ENCODE measurements at regions not wholly inside any gene's neighbourhood (a gene's known extent, or its start where the extent isn't known, plus 50 kb on each side); places are given as distances from the start of the nearest gene placed in this dataset.
"Not testable (repeated sequence)": the region's sequence is repeated elsewhere in the genome, so short reads cannot be mapped to it uniquely, and the experiment has no call there.

DNA sequence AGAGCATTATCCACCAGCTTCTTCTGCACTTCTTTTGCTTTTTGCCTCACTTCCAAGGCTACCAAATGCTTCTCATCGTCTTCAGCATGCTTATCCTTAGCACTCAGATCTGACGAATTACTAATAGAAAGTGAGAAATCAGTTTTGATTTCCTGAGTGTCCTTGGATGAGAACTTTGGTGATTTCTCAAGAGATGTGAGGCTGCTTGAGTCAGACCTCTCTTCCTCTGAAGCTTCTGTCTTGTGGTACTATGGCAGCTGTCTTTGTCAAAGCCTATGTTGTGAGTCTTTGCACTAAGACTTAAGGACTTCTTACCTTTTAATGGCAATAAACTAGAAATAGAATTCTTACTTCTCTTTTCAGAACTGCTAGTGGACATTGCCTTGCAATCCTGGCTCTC, 169.9 kb downstream of the CPE start:
- Mint-ChIP-seq H3K9me3 (no peaks in the 10 kb centered on the region), H3K4me3 (no peak overlapping the region), H3K27ac (no peak overlapping the region), H3K27me3 (ENCODE audit: low read depth) (peaks cover 4% of the 10 kb centered on the region), H3K4me1 (ENCODE audit: low read depth) (no peaks in the 10 kb centered on the region), H3K36me3 (ENCODE audit: low read depth) (no peaks in the 10 kb centered on the region)

DNA sequence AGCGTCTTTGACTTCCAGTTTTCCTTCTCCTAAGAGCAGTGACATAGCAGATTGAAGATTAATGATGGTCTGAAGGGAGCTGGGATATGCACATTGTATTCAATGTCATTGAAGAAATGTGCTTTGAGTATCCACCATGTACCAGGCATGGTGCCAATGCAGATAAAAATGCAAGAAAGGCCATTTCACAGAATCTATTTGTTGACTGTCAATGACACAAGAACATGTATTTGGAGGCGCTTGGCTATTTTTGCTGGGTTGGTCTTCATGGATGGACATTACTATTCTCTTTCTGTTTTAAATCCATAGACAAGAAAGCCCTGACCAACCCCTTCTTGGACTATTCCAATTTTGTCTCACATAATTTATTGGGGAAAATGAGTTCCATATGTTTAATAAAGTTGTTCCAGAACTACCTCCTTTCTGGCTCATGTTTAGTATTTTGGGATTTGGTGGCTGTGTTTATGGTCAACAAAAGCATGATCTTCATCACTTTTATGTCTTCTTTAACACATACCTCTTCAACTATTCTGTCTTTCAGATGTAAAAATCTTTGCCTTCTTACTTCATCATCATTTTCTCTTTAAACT, 174.5 kb downstream of the CPE start:
- Mint-ChIP-seq H3K4me1 (ENCODE audit: low read depth) (no peaks in the 10 kb centered on the region), H3K4me3 (no peak overlapping the region), H3K36me3 (ENCODE audit: low read depth) (no peaks in the 10 kb centered on the region), H3K27ac (no peak overlapping the region), H3K9me3 (no peaks in the 10 kb centered on the region), H3K27me3 (ENCODE audit: low read depth) (peaks cover 4% of the 10 kb centered on the region)

DNA sequence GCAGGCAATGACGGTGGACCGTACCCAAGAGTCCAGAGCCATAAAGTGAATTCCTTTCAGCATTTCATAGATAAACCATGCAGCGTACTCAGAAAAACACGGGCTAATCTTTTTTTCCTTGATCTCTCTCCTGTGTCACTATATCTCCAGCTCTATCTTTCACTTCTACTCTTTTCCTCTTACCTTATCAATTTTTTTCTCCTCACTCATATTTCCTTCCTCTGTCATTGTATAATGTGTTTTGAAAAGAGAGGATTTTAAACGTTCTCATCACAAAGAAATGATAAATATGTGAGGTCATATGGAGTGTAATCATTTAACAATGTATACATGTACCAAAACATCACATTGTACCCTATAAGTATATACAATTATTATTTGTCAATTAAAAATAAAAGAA, 176.5 kb downstream of the CPE start:
- H3K36me3 Mint-ChIP-seq (ENCODE audit: low read depth), result no peaks in the 10 kb centered on the region
- no peaks in the 10 kb centered on the region for H3K4me1 Mint-ChIP-seq (ENCODE audit: low read depth)
- no peaks in the 10 kb centered on the region for H3K27me3 Mint-ChIP-seq (ENCODE audit: low read depth)
- H3K27ac Mint-ChIP-seq, result no peak overlapping the region
- no peak overlapping the region for H3K4me3 Mint-ChIP-seq
- H3K9me3 Mint-ChIP-seq, result no peaks in the 10 kb centered on the region

DNA sequence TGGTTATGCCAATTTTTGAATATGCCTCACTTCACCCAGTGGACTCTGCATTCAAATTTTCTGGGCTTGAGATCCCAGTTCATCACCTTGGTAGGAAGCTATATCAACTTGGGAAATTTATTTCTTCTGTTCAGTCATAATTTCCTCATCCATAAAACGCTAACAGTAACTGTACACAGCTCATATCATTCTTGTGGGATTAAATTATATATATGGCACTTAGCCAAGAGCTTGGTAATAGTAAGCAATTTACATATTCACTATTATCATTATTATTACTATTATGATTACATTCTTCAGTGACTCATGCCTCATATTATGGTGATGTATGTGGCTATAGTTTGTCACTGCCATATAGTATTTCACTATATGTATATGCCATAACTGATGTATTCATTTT, 177.6 kb downstream of the CPE start:
- Mint-ChIP-seq H3K4me1 (ENCODE audit: low read depth) (no peaks in the 10 kb centered on the region), H3K9me3 (no peaks in the 10 kb centered on the region), H3K27ac (no peak overlapping the region)

DNA sequence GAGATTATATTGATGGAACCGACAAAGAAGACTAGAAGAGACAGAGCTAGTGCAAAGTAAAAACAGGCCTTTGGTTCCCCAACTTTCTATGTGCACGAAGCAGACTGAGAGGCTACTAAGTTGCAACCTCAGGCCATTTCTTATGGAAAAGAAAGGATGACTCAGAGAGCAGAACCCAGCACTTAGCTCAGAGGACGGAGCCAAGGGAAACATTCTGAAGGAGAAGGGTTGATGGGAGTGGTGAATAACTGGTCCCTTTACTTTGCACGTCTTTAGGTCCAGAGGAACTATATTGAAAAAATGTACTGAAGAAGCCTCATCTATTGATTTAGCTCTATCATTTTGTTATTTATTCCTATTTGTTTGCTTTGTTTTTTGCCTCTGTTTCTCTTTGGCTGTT, 182.1 kb downstream of the CPE start:
- Mint-ChIP-seq H3K9me3 (no peaks in the 10 kb centered on the region), H3K27ac (no peak overlapping the region), H3K4me1 (ENCODE audit: low read depth) (no peaks in the 10 kb centered on the region), H3K4me3 (no peak overlapping the region), H3K27me3 (ENCODE audit: low read depth) (no peaks in the 10 kb centered on the region), H3K36me3 (ENCODE audit: low read depth) (no peaks in the 10 kb centered on the region)

More for the DNA sequence above, 177.6 kb downstream of the CPE start:
- no peak overlapping the region for H3K4me3 Mint-ChIP-seq
- H3K36me3 Mint-ChIP-seq (ENCODE audit: low read depth), result no peaks in the 10 kb centered on the region
- H3K27me3 Mint-ChIP-seq (ENCODE audit: low read depth), result no peaks in the 10 kb centered on the region

DNA sequence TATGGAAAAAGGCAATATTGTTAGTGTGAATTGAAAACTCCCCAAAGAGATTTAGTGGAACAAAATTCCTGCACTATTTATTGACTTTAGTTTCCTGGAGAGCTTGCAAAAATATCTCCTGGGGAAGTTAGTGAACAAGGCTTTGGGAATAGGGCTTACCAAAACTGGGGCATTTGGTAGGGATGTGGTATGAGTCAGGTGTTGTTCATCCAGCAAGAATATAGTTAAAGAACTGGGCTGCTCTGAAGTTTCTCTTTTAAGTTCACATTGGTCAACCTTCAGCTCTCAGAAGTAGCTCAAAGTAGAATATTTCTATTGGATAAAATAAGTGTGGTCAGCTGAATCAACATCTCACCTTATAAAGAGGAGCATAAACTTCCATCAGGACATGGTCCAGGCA, 185.0 kb downstream of the CPE start:
- no peaks in the 10 kb centered on the region for H3K27me3 Mint-ChIP-seq (ENCODE audit: low read depth)
- H3K9me3 Mint-ChIP-seq, result no peaks in the 10 kb centered on the region
- H3K36me3 Mint-ChIP-seq (ENCODE audit: low read depth), result no peaks in the 10 kb centered on the region
- no peak overlapping the region for H3K4me3 Mint-ChIP-seq
- H3K4me1 Mint-ChIP-seq (ENCODE audit: low read depth), result no peaks in the 10 kb centered on the region
- H3K27ac Mint-ChIP-seq, result no peak overlapping the region

DNA sequence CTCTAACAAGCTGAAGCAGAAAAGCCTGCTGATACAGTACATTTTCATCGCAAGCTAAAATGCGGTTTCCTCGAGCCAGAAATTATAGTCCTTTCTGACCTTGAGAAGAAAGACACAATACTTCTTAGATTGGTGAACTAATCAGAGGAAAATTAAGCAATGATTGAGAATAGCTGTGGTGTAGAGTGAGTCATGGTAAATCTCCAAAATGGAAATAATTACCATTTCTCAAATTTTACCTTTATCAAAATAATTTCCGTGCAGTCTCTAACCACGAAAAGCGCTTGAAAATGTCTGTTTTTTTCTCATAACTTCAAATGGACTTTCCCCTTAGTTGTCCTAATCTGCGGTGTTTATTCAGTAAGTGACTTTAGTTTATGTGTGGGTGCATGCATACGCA, 190.2 kb downstream of the CPE start:
- Mint-ChIP-seq H3K4me3 (no peak overlapping the region), H3K36me3 (ENCODE audit: low read depth) (no peaks in the 10 kb centered on the region), H3K27me3 (ENCODE audit: low read depth) (no peaks in the 10 kb centered on the region), H3K9me3 (no peaks in the 10 kb centered on the region), H3K27ac (no peak overlapping the region), H3K4me1 (ENCODE audit: low read depth) (no peaks in the 10 kb centered on the region)

DNA sequence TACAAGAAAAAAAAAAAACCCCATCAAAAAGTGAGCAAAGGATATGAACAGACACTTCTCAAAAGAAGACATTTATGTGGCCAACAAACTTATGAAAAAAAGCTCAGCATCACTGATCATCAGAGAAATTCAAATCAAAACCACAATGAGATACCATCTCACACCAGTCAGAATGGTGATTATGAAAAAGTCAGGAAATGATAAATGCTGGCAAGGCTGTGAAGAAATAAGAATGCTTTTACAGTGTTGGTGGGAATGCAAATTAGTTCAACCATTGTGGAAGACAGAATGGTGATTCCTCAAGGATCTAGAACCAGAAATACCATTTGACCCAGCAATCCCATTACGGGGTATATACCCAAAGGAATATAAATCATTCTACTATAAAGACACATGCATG, 192.7 kb downstream of the CPE start:
- H3K27ac Mint-ChIP-seq; H3K36me3 Mint-ChIP-seq (ENCODE audit: low read depth); H3K27me3 Mint-ChIP-seq (ENCODE audit: low read depth); H3K4me1 Mint-ChIP-seq (ENCODE audit: low read depth); H3K4me3 Mint-ChIP-seq; H3K9me3 Mint-ChIP-seq: not testable (repeated sequence)

DNA sequence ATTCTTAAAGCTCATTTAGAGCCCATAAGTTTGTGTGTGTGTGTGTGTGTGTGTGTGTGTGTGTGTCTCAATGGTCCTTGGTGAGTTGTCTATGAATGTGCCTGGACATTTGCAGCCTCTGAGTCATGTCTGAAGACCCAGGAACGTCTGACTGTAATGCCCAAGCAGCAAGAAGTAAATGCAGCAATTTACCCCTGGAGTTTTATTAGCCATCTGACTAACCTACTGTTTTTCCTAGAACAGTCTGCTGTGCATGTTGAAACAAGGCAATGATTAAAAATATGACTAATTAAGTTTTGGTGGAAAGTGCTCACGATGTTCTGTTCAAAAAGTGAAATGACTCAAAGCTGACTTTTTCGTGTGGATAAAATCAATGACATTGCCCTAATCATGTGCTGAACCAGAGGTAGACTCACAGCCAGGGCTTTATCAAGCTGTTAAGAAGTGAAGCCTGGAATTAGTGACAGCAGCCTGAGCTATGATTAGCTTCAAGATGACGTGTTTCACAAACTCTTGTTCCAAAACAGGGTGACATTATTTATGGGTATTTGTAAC, 201.6 kb downstream of the CPE start:
- H3K9me3 Mint-ChIP-seq, result no peaks in the 10 kb centered on the region
- H3K27me3 Mint-ChIP-seq (ENCODE audit: low read depth), result no peaks in the 10 kb centered on the region

DNA sequence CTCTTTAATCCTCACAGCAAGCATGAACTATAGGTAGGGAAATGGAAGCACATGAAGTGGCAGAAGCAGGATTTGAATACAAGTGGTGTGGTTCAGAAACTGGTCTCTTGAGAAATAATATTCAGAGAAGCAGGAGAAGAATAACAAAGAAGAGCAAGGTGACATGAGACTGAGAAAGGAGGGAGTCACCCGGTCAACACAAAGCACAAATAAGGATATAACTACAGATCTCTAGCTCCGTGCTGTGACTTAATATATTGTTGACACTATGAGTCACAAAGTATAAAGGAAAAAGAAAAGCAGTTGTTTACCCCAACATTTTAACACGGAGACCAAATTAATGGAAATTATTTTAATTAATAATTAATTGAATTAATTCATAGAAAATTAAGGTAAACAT, 204.5 kb downstream of the CPE start:
- Mint-ChIP-seq H3K27me3 (ENCODE audit: low read depth) (no peaks in the 10 kb centered on the region), H3K4me1 (ENCODE audit: low read depth) (no peaks in the 10 kb centered on the region), H3K4me3 (no peak overlapping the region), H3K27ac (no peak overlapping the region), H3K36me3 (ENCODE audit: low read depth) (no peaks in the 10 kb centered on the region), H3K9me3 (no peaks in the 10 kb centered on the region)

More for the DNA sequence above, 201.6 kb downstream of the CPE start:
- H3K4me3 Mint-ChIP-seq, result no peak overlapping the region
- H3K36me3 Mint-ChIP-seq (ENCODE audit: low read depth), result no peaks in the 10 kb centered on the region
- H3K27ac Mint-ChIP-seq, result no peak overlapping the region
- H3K4me1 Mint-ChIP-seq (ENCODE audit: low read depth), result peaks cover 4% of the 10 kb centered on the region

DNA sequence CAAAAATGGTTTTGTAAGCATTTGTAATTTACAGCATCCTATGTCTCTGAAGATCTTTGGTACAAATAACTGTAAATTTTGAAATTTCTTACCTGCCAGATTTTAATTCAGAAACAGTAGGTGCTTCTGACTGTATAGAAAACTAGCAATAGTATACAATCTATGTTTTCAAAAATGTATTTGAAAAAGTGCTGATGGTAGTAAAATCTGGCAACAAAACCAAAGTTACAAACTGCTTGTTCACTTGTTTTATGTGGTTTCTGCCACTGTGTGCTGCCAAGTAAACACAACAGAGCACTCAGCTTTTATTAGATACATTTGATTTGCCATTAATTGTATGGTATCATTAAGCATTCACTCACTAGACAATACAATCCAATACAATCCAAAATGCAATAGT, 206.1 kb downstream of the CPE start:
- H3K9me3 Mint-ChIP-seq, result no peaks in the 10 kb centered on the region
- no peaks in the 10 kb centered on the region for H3K27me3 Mint-ChIP-seq (ENCODE audit: low read depth)
- H3K36me3 Mint-ChIP-seq (ENCODE audit: low read depth), result no peaks in the 10 kb centered on the region
- H3K4me3 Mint-ChIP-seq, result no peak overlapping the region
- no peaks in the 10 kb centered on the region for H3K4me1 Mint-ChIP-seq (ENCODE audit: low read depth)
- no peak overlapping the region for H3K27ac Mint-ChIP-seq

DNA sequence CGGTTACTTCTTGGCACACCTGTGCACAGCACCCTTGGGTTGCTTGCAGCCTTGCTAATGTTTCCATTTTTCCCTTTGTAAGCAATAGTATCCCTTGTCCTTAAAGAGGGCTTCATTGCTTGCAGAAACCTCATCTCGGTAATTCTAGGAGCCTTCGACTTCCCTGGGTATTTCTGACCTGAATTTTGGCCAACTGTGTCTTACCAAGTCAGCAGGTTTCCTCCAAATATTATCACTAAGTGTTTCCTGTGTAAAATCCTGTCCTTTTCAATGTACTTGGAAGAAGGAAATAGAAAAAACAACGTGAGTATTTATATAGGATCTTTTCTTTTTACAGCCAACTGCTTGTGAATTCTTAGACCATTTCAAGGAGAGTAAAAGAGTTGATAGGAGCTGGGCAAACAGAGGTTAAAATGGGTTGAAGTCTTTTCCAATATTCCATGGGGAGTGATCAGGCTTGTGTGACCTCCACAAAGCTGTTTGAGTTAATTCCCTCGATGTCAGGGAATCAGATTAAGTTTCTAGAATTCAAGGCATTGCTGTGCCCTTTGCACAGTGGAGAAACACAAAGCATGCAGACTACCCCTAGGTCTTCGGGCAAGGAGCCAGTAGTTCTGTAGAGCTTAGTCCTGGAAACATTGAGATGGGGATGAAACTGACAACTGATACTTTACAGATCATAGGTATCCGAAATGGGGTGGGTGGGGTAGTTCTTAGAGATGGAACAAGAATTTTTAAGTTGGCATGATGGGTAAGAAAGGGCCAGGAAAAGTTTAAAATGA, 209.9 kb downstream of the CPE start:
- H3K36me3 Mint-ChIP-seq (ENCODE audit: low read depth), result no peaks in the 10 kb centered on the region
- no peak overlapping the region for H3K4me3 Mint-ChIP-seq
- H3K27me3 Mint-ChIP-seq (ENCODE audit: low read depth), result no peaks in the 10 kb centered on the region
- H3K4me1 Mint-ChIP-seq (ENCODE audit: low read depth), result no peaks in the 10 kb centered on the region
- no peak overlapping the region for H3K27ac Mint-ChIP-seq
- no peaks in the 10 kb centered on the region for H3K9me3 Mint-ChIP-seq

DNA sequence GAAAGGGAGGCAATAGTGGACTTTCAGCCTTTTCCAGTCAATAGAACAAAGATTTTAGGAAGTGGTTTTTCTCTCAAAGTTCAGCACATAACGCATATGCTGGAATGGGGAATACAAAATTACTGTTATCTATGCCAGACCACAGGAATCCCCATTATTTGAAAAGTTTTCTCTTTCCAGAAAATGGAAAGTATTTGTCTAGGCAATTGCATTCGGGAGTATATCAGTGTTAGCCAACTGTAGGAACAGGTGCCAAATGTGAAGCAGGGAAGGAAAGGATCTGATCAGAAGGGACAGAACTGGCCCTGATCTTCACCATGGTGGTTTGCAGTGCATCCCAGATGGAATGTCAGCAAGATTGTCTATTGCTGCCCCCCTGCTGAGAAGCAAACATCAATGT, 213.6 kb downstream of the CPE start:
- H3K4me3 Mint-ChIP-seq, result no peak overlapping the region
- no peak overlapping the region for H3K27ac Mint-ChIP-seq
- no peaks in the 10 kb centered on the region for H3K4me1 Mint-ChIP-seq (ENCODE audit: low read depth)
- no peaks in the 10 kb centered on the region for H3K36me3 Mint-ChIP-seq (ENCODE audit: low read depth)
- no peaks in the 10 kb centered on the region for H3K9me3 Mint-ChIP-seq
- H3K27me3 Mint-ChIP-seq (ENCODE audit: low read depth), result no peaks in the 10 kb centered on the region

DNA sequence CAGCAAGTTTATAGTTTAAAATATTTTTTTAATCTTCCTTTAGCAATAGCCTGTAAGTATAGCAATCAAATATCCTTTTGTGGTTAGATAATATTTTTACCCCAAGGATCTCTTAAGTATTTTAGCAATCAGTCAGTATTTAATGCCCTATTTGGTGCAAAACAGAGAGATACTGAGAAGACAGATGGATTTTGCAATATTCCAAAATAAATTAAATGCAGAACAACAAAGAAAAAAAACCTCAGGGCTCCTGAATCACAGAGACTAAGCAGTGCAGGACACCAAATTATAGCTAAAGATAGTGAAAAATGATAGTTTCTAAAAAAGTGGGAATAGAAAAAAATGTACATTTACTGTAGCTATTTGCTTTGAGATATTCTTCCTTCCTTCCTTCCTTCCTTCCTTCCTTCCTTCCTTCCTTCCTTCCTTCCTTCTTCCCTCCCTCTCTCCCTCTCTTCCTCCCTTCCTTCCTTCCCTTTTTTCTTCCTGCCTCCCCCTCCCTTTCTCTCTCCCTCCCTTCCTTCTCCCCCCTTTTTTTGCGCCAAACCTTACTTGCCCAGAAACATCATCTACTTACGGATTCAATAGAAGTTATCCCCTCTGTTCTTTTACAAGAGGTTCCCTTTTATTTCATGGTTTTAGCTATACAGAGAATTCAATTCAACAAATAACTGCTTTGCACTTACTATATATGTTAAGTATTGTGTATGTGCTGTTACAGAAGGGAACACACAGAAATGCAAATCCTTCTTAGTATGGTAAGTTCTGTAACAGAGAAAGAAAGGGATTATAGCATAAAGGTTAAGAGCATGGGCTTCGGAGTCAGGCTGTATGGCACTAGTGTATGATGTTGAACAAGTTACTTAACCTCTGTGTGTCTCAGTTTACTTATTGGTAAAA, 219.0 kb downstream of the CPE start:
- H3K27me3 Mint-ChIP-seq (ENCODE audit: low read depth), result no peaks in the 10 kb centered on the region
- no peak overlapping the region for H3K4me3 Mint-ChIP-seq
- no peaks in the 10 kb centered on the region for H3K9me3 Mint-ChIP-seq
- no peaks in the 10 kb centered on the region for H3K36me3 Mint-ChIP-seq (ENCODE audit: low read depth)
- no peak overlapping the region for H3K27ac Mint-ChIP-seq
- H3K4me1 Mint-ChIP-seq (ENCODE audit: low read depth), result no peaks in the 10 kb centered on the region
